Right lobe of liver (tissue), 6 donors: ENCODE measurements at regions not wholly inside any gene's neighbourhood (a gene's known extent, or its start where the extent isn't known, plus 50 kb on each side); places are given as distances from the start of the nearest gene placed in this dataset.
A peak's percentile ranks its signal among the peaks of the same experiment; 100 is the strongest.

Experiments
- ATAC-seq, 4 donors: fragments of 200-7000 bp; cut with Tn5 transposase; one replicate each; pipeline ENCODE4 v1.9.1; 2020; ENCODE audit warnings: mild to moderate bottlenecking in 4 of 4, moderate library complexity in 4 of 4
- DNase-seq, 3 donors: peaks; one replicate each; pipeline ENCODE4 v3.0.0-alpha.2; 2020
- H3K27ac ChIP-seq, 3 donors: fragments of 200-600 bp; one replicate each; pipeline ENCODE4 v1.8.0; 2022
- H3K27me3 ChIP-seq, 2 donors: fragments of 200-600 bp; one replicate each; pipeline ENCODE4 v1.8.0; 2022
- H3K36me3 ChIP-seq, 4 donors: fragments of 200-600 bp; sonication (generic) in 1 of 4; one replicate each; pipeline versions ENCODE4 v1.5.1 to v1.8.0; 2017 to 2022; ENCODE audit warnings: control low read depth in 1 of 4
- H3K4me1 ChIP-seq, 4 donors: fragments of 200-600 bp; sonication (generic) in 1 of 4; one replicate each; pipeline versions ENCODE4 v1.5.1 to v1.8.0; 2017 to 2022; ENCODE audit warnings: control low read depth in 1 of 4
- H3K4me3 ChIP-seq, 3 donors: fragments of 200-600 bp; one replicate each; pipeline ENCODE4 v1.8.0; 2022
- H3K9me3 ChIP-seq, 4 donors: fragments of 200-600 bp; sonication (generic) in 1 of 4; one replicate each; pipeline versions ENCODE4 v1.5.1 to v1.8.0; 2017 to 2022; ENCODE audit warnings: control low read depth in 1 of 4
- CTCF ChIP-seq, 4 donors: fragments of 200-600 bp in 3 of 4; fragments of 450-650 bp in 1 of 4; IDR thresholded peaks; one replicate each; pipeline versions ENCODE4 v1.5.1 to v1.8.0; 2016 to 2022; ENCODE audit warnings: antibody characterized with exemption in 4 of 4, mild to moderate bottlenecking in 2 of 4
- POLR2A ChIP-seq: fragments of 450-650 bp; IDR thresholded peaks from one replicate; pipeline ENCODE4 v1.6.1; 2017; ENCODE audit warnings: antibody characterized with exemption, mild to moderate bottlenecking
- WGBS: methylation state at CpG from one replicate; pipeline ENCODE4 v1.1.6; 2018; ENCODE audit warnings: low coverage, low lambda C conversion rate; ENCODE audit not compliant: insufficient coverage; ENCODE audit errors: missing lambda C conversion rate; 5-methylcytosine and 5-hydroxymethylcytosine counted together
- intact Hi-C, 2 donors: fragments of 100-400 bp; cut with DNase I; formaldehyde crosslinking; loops; one replicate each; pipeline versions ENCODE4 v1.11.2 to v1.14.1; 2022
- donor health status: DM: no; HTN: yes; CAD: no.
- donor health status: DM: no; HTN: no; CAD: no.
- donor health status: DM: no; HTN: no; CAD: no.
- donor health status: DM: no; HTN: yes; CAD: no.
- donor health status: DM: no; HTN: yes; CAD: no.

DNA sequence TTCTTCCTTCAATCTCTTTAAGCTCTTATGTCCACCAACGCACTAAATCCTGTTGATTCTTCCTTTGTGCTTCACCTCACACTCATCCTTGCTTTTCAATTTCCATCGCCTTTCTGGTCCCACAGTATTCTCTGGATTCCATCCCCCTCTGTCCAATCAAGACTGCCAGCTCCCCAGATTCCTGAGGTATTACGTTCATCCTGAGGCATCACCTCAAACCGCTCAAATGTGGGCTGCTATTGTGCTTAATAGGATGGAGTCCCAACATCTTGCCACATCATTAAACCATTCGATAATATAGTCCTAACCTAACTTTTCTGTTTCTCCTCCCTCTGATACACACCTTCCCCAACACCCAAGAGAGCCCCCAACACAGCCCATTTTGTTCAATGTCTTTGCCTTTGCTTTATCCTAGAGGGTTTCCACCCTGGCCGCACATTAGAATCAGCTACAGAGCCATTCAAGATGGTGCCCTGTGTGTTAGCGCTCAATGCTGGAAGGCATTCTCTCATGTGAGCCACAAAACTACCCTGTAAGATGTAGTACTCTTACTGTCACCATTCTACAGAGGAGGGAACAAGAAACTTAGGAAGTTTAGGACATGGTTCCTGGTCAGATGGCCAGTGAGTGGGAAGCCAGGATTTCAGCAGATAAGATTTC, 79.5 kb upstream of the LEP start:
- WGBS: 71% methylated on average over 6 of the region's 7 CpGs
- Histone ChIP-seq H3K27ac (no peak overlapping the region), H3K27me3 (peaks cover 0 to 12% of the 10 kb centered on the region in 2 donors), H3K4me1 (peaks cover 0 to 4% (median 0%) of the 10 kb centered on the region in 4 donors), H3K36me3 (no peaks in the 10 kb centered on the region), H3K9me3 (no peaks in the 10 kb centered on the region), H3K4me3 (no peak overlapping the region)
- ATAC-seq: no peak
- DNase-seq: peak in 1 of 3 donors; percentile 12
- intact Hi-C loops: no loop called here
- TF ChIP-seq CTCF (IDR thresholded peaks at IDR 0.05): no peak
- TF ChIP-seq POLR2A: no peak

- Histone ChIP-seq H3K4me1 (peaks cover 0 to 13% (median 0%) of the 10 kb centered on the region in 4 donors), H3K27me3 (peaks cover 0 to 18% of the 10 kb centered on the region in 2 donors), H3K27ac (no peak overlapping the region), H3K36me3 (no peaks in the 10 kb centered on the region), H3K9me3 (no peaks in the 10 kb centered on the region), H3K4me3 (no peak overlapping the region)
- DNase-seq (peak in 1 of 3 donors; percentile 13), ATAC-seq (no peak)
- intact Hi-C loops: no loop called here
- WGBS: 54% methylated on average over 2 of the region's 2 CpGs
- TF ChIP-seq CTCF (IDR thresholded peaks at IDR 0.05) (no peak), POLR2A (no peak)
Observed at GRCh38 chr7:128162666-128163065, 78.4 kb upstream of the LEP start.

GRCh38 chr7:128163473-128163872, 77.6 kb upstream of the LEP start:
- Histone ChIP-seq H3K4me3 (no peak overlapping the region), H3K36me3 (no peaks in the 10 kb centered on the region), H3K27ac (no peak overlapping the region), H3K9me3 (no peaks in the 10 kb centered on the region), H3K27me3 (peaks cover 0 to 26% of the 10 kb centered on the region in 2 donors), H3K4me1 (peaks cover 0 to 19% (median 0%) of the 10 kb centered on the region in 4 donors)
- DNase-seq (peak in 1 of 3 donors; percentile 8), ATAC-seq (no peak)
- intact Hi-C loops: no loop called here
- WGBS: no CpG with 5 or more reads among the region's 2 CpGs
- TF ChIP-seq CTCF (IDR thresholded peaks at IDR 0.05): no peak
- no peak for TF ChIP-seq POLR2A

- Histone ChIP-seq H3K36me3 (no peaks in the 10 kb centered on the region), H3K4me1 (peaks cover 0 to 19% (median 0%) of the 10 kb centered on the region in 4 donors), H3K27me3 (peaks cover 0 to 26% of the 10 kb centered on the region in 2 donors), H3K9me3 (no peaks in the 10 kb centered on the region), H3K4me3 (no peak overlapping the region), H3K27ac (no peak overlapping the region)
- WGBS: 77% methylated on average over 3 of the region's 6 CpGs
- TF ChIP-seq POLR2A: no peak
- TF ChIP-seq CTCF (IDR thresholded peaks at IDR 0.05): no peak
- intact Hi-C loops: no loop called here
- DNase-seq (peak in 1 of 3 donors; percentile 25), ATAC-seq (no peak)
Observed at GRCh38 chr7:128164061-128164954, 76.8 kb upstream of the LEP start.
